ENCODE measurements at regions not wholly inside any gene's neighbourhood (a gene's known extent, or its start where the extent isn't known, plus 50 kb on each side); places are given as distances from the start of the nearest gene placed in this dataset.
A peak's percentile ranks its signal among the peaks of the same experiment; 100 is the strongest.

DNA sequence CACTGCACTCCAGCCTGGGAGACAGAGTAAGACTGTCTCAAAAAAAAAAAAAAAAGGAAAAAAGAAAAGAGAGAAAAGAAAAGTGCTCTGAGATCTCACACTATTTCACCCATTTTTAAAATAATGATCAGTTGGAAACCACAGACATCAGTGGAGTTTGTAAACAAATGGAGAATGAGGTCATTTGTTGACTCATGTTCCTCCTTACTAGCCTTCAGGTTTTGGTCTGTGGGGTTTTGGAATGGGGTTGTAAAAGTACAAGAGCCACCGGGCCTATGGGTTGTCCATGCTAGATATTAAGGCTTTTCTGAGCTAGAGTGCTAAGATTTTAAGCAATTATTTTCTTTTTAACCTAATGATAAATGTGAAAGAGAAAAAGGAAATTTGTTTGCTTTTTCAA lies 104.4 kb upstream of the PRL start:
- Histone ChIP-seq H3K4me1 (ENCODE audit: insufficient read depth) (no peaks in the 10 kb centered on the region), H3K4me3 (no peak overlapping the region), H4K20me1 (ENCODE audit: insufficient read depth) (no peaks in the 10 kb centered on the region), H3K4me2 (ENCODE audit: unreplicated experiment) (no peak overlapping the region), H3K9me2 (ENCODE audit: insufficient read depth) (no peaks in the 10 kb centered on the region; the same call in 1 of the 2 replicates), H3K36me3 (ENCODE audit: low read depth) (no peaks in the 10 kb centered on the region), H3K79me2 (ENCODE audit: insufficient read depth) (no peaks in the 10 kb centered on the region), H2AFZ (no peak overlapping the region), H3K27me3 (replicated peaks; ENCODE audit: insufficient read depth) (no peaks in the 10 kb centered on the region), H3K9me3 (ENCODE audit: low read depth) (no peaks in the 10 kb centered on the region), H3K9ac (no peak overlapping the region), H3K27ac (no peak overlapping the region), H3F3A (ENCODE audit: insufficient read depth) (no peaks in the 10 kb centered on the region)
- in situ Hi-C loops (cut with MboI), result no loop called here
- WGBS, 2 experiments (ENCODE audit: low coverage in 1 of 2, low lambda C conversion rate in 2 of 2, missing lambda C conversion rate in 2 of 2), result 49 to 56% methylated on average over 1 of the region's 1 CpG
- TF ChIP-seq EZH2 (IDR thresholded peaks at IDR 0.05; ENCODE audit: insufficient read depth, poor library complexity, severe bottlenecking) (no peak), EZH2phosphoT487 (IDR thresholded peaks at IDR 0.05; ENCODE audit: insufficient read depth, low read depth) (no peak)
- DNase-seq, result no peak

DNA sequence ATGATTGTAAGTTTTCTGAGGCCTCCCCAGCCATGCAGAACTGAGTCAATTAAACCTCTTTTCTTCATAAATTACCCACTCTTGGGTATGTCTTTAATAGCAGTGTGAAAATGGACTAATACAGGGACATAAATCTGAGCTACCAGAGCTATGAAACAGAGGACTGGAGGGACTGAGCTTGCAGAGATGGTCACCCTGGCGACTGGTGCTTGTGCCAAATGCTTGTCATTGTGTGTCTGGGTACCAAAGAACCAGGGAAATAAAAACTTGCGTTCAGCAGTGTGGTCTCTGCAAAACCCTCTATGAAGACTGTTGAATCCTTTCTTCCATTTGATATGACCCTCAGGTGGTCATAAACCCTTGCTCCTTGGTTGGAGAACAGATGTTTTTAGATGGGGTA lies 105.1 kb upstream of the PRL start:
- Histone ChIP-seq H3K36me3 (ENCODE audit: low read depth) (no peaks in the 10 kb centered on the region), H4K20me1 (ENCODE audit: insufficient read depth) (no peaks in the 10 kb centered on the region), H3F3A (ENCODE audit: insufficient read depth) (no peaks in the 10 kb centered on the region), H3K9me3 (ENCODE audit: low read depth) (no peaks in the 10 kb centered on the region), H3K4me3 (no peak overlapping the region), H3K27me3 (replicated peaks; ENCODE audit: insufficient read depth) (no peaks in the 10 kb centered on the region), H3K79me2 (ENCODE audit: insufficient read depth) (no peaks in the 10 kb centered on the region), H3K4me2 (ENCODE audit: unreplicated experiment) (no peak overlapping the region), H2AFZ (no peak overlapping the region), H3K9ac (no peak overlapping the region), H3K9me2 (ENCODE audit: insufficient read depth) (no peaks in the 10 kb centered on the region; the same call in 1 of the 2 replicates), H3K27ac (no peak overlapping the region), H3K4me1 (ENCODE audit: insufficient read depth) (no peaks in the 10 kb centered on the region)
- in situ Hi-C loops (cut with MboI), result no loop called here
- no peak for DNase-seq
- WGBS, 2 experiments (ENCODE audit: low coverage in 1 of 2, low lambda C conversion rate in 2 of 2, missing lambda C conversion rate in 2 of 2), result 60 to 71% methylated on average over 2 of the region's 2 CpGs
- no peak for TF ChIP-seq EZH2phosphoT487 (IDR thresholded peaks at IDR 0.05; ENCODE audit: insufficient read depth, low read depth)
- TF ChIP-seq EZH2 (IDR thresholded peaks at IDR 0.05; ENCODE audit: insufficient read depth, poor library complexity, severe bottlenecking), result no peak

DNA sequence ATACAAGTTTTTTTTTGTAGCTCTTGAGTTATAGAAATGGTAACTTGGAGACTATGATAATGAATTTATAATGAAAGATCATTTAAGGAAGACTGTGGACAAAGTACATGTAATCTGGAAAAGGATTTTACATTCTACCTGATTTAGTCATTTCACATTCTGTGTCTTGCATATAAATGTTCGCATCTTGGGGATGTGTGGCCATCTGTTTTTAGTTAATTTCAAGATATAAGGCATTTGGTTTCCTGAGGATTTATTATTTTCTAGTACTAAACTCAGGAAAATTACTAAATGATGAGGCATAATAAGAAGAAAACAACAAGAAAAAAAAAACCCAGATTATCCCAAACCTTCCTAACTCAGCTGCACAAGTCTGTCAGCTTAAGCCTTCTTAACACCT lies 112.7 kb upstream of the PRL start:
- H3F3A ChIP-seq (ENCODE audit: insufficient read depth), result no peaks in the 10 kb centered on the region
- no peak overlapping the region for H3K27ac ChIP-seq
- in situ Hi-C loops (cut with MboI), result no loop called here
- no peaks in the 10 kb centered on the region for H3K4me1 ChIP-seq (ENCODE audit: insufficient read depth)
- H3K9me3 ChIP-seq (ENCODE audit: low read depth), result no peaks in the 10 kb centered on the region
- DNase-seq, result no peak
- H3K9me2 ChIP-seq (ENCODE audit: insufficient read depth), result peaks cover 5% of the 10 kb centered on the region; the same call in 1 of the 2 replicates
- TF ChIP-seq EZH2 (IDR thresholded peaks at IDR 0.05; ENCODE audit: insufficient read depth, poor library complexity, severe bottlenecking), result no peak
- no peak for TF ChIP-seq EZH2phosphoT487 (IDR thresholded peaks at IDR 0.05; ENCODE audit: insufficient read depth, low read depth)
- H3K4me2 ChIP-seq (ENCODE audit: unreplicated experiment), result no peak overlapping the region
- no peaks in the 10 kb centered on the region for H3K27me3 ChIP-seq (replicated peaks; ENCODE audit: insufficient read depth)
- 69 to 84% methylated on average over 1 of the region's 1 CpG for WGBS, 2 experiments (ENCODE audit: low coverage in 1 of 2, low lambda C conversion rate in 2 of 2, missing lambda C conversion rate in 2 of 2)
- H2AFZ ChIP-seq, result no peak overlapping the region
- H4K20me1 ChIP-seq (ENCODE audit: insufficient read depth), result no peaks in the 10 kb centered on the region
- H3K9ac ChIP-seq, result no peak overlapping the region
- no peaks in the 10 kb centered on the region for H3K79me2 ChIP-seq (ENCODE audit: insufficient read depth)
- H3K36me3 ChIP-seq (ENCODE audit: low read depth), result no peaks in the 10 kb centered on the region
- H3K4me3 ChIP-seq, result no peak overlapping the region

DNA sequence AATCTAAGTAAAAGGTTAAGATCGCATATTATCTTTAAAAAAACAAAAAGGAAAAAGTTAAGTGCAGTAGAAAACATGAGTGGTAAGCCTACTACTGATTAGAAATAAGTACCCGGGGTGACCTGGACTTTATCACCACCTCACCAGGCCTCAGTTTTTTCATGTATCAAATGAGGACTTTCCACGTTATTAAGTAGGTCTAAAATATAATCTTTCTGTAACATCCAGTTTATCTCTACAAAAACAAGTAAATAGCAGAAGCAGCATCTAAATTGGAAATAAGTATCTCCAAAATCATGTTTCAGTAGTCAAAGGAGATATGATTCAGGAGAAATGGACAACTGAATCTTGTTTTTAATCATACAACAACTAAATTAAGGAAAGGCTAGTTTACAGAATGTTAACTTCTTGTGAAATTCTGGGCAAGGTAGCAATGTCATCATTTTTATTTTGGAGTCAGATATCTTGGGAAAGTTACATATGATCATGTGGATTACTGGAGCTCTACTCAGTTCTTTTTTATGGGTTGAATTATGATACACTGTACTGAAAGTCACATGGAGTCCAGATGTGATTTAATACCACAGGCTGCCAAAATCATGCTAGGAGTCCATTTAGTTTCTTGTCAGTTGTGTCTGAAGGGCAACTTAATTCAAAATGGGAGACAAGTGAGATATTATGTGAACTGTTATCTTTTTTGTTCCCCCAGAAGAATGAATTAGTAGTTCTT lies 114.7 kb upstream of the PRL start:
- H3K4me1 ChIP-seq (ENCODE audit: insufficient read depth), result no peaks in the 10 kb centered on the region
- no peak overlapping the region for H3K27ac ChIP-seq
- H3K27me3 ChIP-seq (replicated peaks; ENCODE audit: insufficient read depth), result no peaks in the 10 kb centered on the region
- TF ChIP-seq EZH2phosphoT487 (IDR thresholded peaks at IDR 0.05; ENCODE audit: insufficient read depth, low read depth) (no peak), EZH2 (IDR thresholded peaks at IDR 0.05; ENCODE audit: insufficient read depth, poor library complexity, severe bottlenecking) (no peak)
- peak; percentile 6 for DNase-seq
- H3K36me3 ChIP-seq (ENCODE audit: low read depth), result no peaks in the 10 kb centered on the region
- 63 to 69% methylated on average over 3 of the region's 3 CpGs for WGBS, 2 experiments (ENCODE audit: low coverage in 1 of 2, low lambda C conversion rate in 2 of 2, missing lambda C conversion rate in 2 of 2)
- no peaks in the 10 kb centered on the region for H3F3A ChIP-seq (ENCODE audit: insufficient read depth)
- H2AFZ ChIP-seq, result no peak overlapping the region
- H3K4me3 ChIP-seq, result no peak overlapping the region
- H4K20me1 ChIP-seq (ENCODE audit: insufficient read depth), result no peaks in the 10 kb centered on the region
- H3K9ac ChIP-seq, result no peak overlapping the region
- H3K79me2 ChIP-seq (ENCODE audit: insufficient read depth), result no peaks in the 10 kb centered on the region
- H3K9me2 ChIP-seq (ENCODE audit: insufficient read depth), result 0 out of 2 replicates have a peak, but pooled peaks cover 5% of the 10 kb centered on the region
- in situ Hi-C loops (cut with MboI), result no loop called here
- H3K4me2 ChIP-seq (ENCODE audit: unreplicated experiment), result no peak overlapping the region
- no peaks in the 10 kb centered on the region for H3K9me3 ChIP-seq (ENCODE audit: low read depth)

Measured in GM23248 (cell line).